HG03095 (cell line): ENCODE measurements at regions not wholly inside any gene's neighbourhood (a gene's known extent, or its start where the extent isn't known, plus 50 kb on each side); places are given as distances from the start of the nearest gene placed in this dataset.
"Not testable (repeated sequence)": the region's sequence is repeated elsewhere in the genome, so short reads cannot be mapped to it uniquely, and the experiment has no call there.

Experiments
- ATAC-seq: cut with Tn5 transposase; IDR thresholded peaks from one replicate; pipeline ENCODE4 v1.9.1; 2021; ENCODE audit warnings: moderate library complexity; ENCODE audit not compliant: unreplicated experiment

- ATAC-seq: not testable (repeated sequence)
These were observed 347.4 kb downstream of the MAGEE1 start for GRCh38 chrX:76774912-76775311.

GRCh38 chrX:76796311-76796710 is 368.8 kb downstream of the MAGEE1 start:
- ATAC-seq: no peak

- ATAC-seq: no peak
These were observed 375.2 kb downstream of the MAGEE1 start for GRCh38 chrX:76802708-76803107.

GRCh38 chrX:76815754-76816153 is 388.2 kb downstream of the MAGEE1 start:
- no peak for ATAC-seq

GRCh38 chrX:76817279-76817678 is 389.8 kb downstream of the MAGEE1 start:
- ATAC-seq: not testable (repeated sequence)

GRCh38 chrX:76821276-76821675 is 393.8 kb downstream of the MAGEE1 start:
- no peak for ATAC-seq

- ATAC-seq: no peak
These were observed 400.2 kb downstream of the MAGEE1 start for GRCh38 chrX:76827672-76828071.

- not testable (repeated sequence) for ATAC-seq
These were observed 413.4 kb downstream of the MAGEE1 start for GRCh38 chrX:76840902-76841301.

- ATAC-seq: no peak
These were observed 423.3 kb downstream of the MAGEE1 start for GRCh38 chrX:76850851-76851250.

- no peak for ATAC-seq
These were observed 435.0 kb downstream of the MAGEE1 start for GRCh38 chrX:76862509-76862908.

- ATAC-seq: no peak
These were observed 466.4 kb downstream of the MAGEE1 start for GRCh38 chrX:76893930-76894329.

- ATAC-seq: no peak
These were observed 488.3 kb downstream of the MAGEE1 start for GRCh38 chrX:76915836-76916235.

GRCh38 chrX:76918033-76918432 is 490.5 kb downstream of the MAGEE1 start:
- ATAC-seq: no peak

- ATAC-seq: no peak
These were observed 492.3 kb downstream of the MAGEE1 start for GRCh38 chrX:76919761-76920160.

- ATAC-seq: no peak
These were observed 493.1 kb downstream of the MAGEE1 start for GRCh38 chrX:76920607-76921006.

GRCh38 chrX:76921176-76921575 is 493.7 kb downstream of the MAGEE1 start:
- no peak for ATAC-seq

- ATAC-seq: no peak
These were observed 494.6 kb downstream of the MAGEE1 start for GRCh38 chrX:76922100-76922499.

- not testable (repeated sequence) for ATAC-seq
These were observed 497.1 kb downstream of the MAGEE1 start for GRCh38 chrX:76924616-76925015.

- ATAC-seq: no peak
These were observed 504.0 kb downstream of the MAGEE1 start for GRCh38 chrX:76931518-76931917.

GRCh38 chrX:76957485-76957884 is 489.7 kb upstream of the FGF16 start:
- ATAC-seq: no peak

- peak; percentile 61 for ATAC-seq
These were observed 475.5 kb upstream of the FGF16 start for GRCh38 chrX:76971393-76972376.

- no peak for ATAC-seq
These were observed 469.7 kb upstream of the FGF16 start for GRCh38 chrX:76977452-76977851.

- no peak for ATAC-seq
These were observed 459.8 kb upstream of the FGF16 start for GRCh38 chrX:76987381-76987780.
